Vagina (tissue), 2 donors: ENCODE measurements at regions not wholly inside any gene's neighbourhood (a gene's known extent, or its start where the extent isn't known, plus 50 kb on each side); places are given as distances from the start of the nearest gene placed in this dataset.

ENCODE experiments used
- POLR2A ChIP-seq, 2 donors: fragments of 450-650 bp; IDR thresholded peaks; one replicate each; pipeline ENCODE4 v1.6.1; 2017; ENCODE audit warnings: antibody characterized with exemption in 2 of 2, mild to moderate bottlenecking in 2 of 2, moderate library complexity in 2 of 2
- POLR2AphosphoS5 ChIP-seq, 2 donors: sonication (generic); formaldehyde crosslinking; IDR thresholded peaks; one replicate each; pipeline ENCODE4 v1.9.0; 2017; ENCODE audit warnings: antibody characterized with exemption in 2 of 2, mild to moderate bottlenecking in 2 of 2, low read depth in 1 of 2; ENCODE audit not compliant: insufficient read depth in 1 of 2
- TF ChIP-seq, protein P1 (sequence below), 3 experiments: fragments of 450-650 bp in 2 of 3; fragments of 200-600 bp in 1 of 3; sonication (generic) in 1 of 3; IDR thresholded peaks; one replicate each; pipeline ENCODE4 v1.5.1; 2017 to 2019; ENCODE audit warnings: antibody characterized with exemption in 3 of 3, mild to moderate bottlenecking in 2 of 3, moderate library complexity in 2 of 3

GRCh38 chr18:44181951-44182747 lies 498.5 kb upstream of the SETBP1 start:
- TF ChIP-seq, protein P1, sequence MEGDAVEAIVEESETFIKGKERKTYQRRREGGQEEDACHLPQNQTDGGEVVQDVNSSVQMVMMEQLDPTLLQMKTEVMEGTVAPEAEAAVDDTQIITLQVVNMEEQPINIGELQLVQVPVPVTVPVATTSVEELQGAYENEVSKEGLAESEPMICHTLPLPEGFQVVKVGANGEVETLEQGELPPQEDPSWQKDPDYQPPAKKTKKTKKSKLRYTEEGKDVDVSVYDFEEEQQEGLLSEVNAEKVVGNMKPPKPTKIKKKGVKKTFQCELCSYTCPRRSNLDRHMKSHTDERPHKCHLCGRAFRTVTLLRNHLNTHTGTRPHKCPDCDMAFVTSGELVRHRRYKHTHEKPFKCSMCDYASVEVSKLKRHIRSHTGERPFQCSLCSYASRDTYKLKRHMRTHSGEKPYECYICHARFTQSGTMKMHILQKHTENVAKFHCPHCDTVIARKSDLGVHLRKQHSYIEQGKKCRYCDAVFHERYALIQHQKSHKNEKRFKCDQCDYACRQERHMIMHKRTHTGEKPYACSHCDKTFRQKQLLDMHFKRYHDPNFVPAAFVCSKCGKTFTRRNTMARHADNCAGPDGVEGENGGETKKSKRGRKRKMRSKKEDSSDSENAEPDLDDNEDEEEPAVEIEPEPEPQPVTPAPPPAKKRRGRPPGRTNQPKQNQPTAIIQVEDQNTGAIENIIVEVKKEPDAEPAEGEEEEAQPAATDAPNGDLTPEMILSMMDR (IDR thresholded peaks at IDR 0.05) = no peak
- no peak for TF ChIP-seq POLR2AphosphoS5 (IDR thresholded peaks at IDR 0.05; ENCODE audit: insufficient read depth in 1 of 2, low read depth in 1 of 2)
- TF ChIP-seq POLR2A (IDR thresholded peaks at IDR 0.05) = no peak
